LNCAP (cell line): ENCODE measurements at regions not wholly inside any gene's neighbourhood (a gene's known extent, or its start where the extent isn't known, plus 50 kb on each side); places are given as distances from the start of the nearest gene placed in this dataset.

Experiments used
- CTCF ChIP-seq: fragments of 450-650 bp; IDR thresholded peaks from 2 replicates; pipeline ENCODE4 v1.5.1; 2017; ENCODE audit warnings: mild to moderate bottlenecking

- TF ChIP-seq CTCF, result no peak
These were observed 844.0 kb downstream of the BRINP3 start for GRCh38 chr1:189633658-189634057.

GRCh38 chr1:189637041-189637440 is 840.6 kb downstream of the BRINP3 start:
- no peak for TF ChIP-seq CTCF

- TF ChIP-seq CTCF, result no peak
These were observed 832.7 kb downstream of the BRINP3 start for GRCh38 chr1:189644970-189645369.

GRCh38 chr1:189646066-189646465 is 831.6 kb downstream of the BRINP3 start:
- no peak for TF ChIP-seq CTCF

GRCh38 chr1:189654906-189655305 is 822.8 kb downstream of the BRINP3 start:
- TF ChIP-seq CTCF, result no peak

- TF ChIP-seq CTCF, result no peak
These were observed 820.8 kb downstream of the BRINP3 start for GRCh38 chr1:189656628-189657530.

GRCh38 chr1:189657715-189658114 is 819.9 kb downstream of the BRINP3 start:
- no peak for TF ChIP-seq CTCF
